ENCODE measurements at regions not wholly inside any gene's neighbourhood (a gene's known extent, or its start where the extent isn't known, plus 50 kb on each side); places are given as distances from the start of the nearest gene placed in this dataset.

GRCh38 chr6:14502551-14502950 is 385.0 kb downstream of the CD83 start (continued):
- no peak for TF ChIP-seq MLLT1 (IDR thresholded peaks at IDR 0.05)
- no peak for TF ChIP-seq ZNF384 (IDR thresholded peaks at IDR 0.05; ENCODE audit: borderline replicate concordance, low read depth, low read length)
- no peak for TF ChIP-seq ASH2L (IDR thresholded peaks at IDR 0.05; ENCODE audit: borderline replicate concordance, low read depth)
- no peak for TF ChIP-seq RAD51 (IDR thresholded peaks at IDR 0.05)
- TF ChIP-seq RB1 (IDR thresholded peaks at IDR 0.05; ENCODE audit: borderline replicate concordance) = no peak
- no peak for TF ChIP-seq CREM (IDR thresholded peaks at IDR 0.05; ENCODE audit: low read depth)
- TF ChIP-seq MAX (IDR thresholded peaks at IDR 0.05; ENCODE audit: low read depth, low read length) = no peak
- no peak for TF ChIP-seq IRF5 (IDR thresholded peaks at IDR 0.05; ENCODE audit: borderline replicate concordance)
- no peak for TF ChIP-seq BCL11A (IDR thresholded peaks at IDR 0.05; ENCODE audit: low read depth, low read length)
- no peak for TF ChIP-seq HSF1 (IDR thresholded peaks at IDR 0.05; ENCODE audit: low read depth, low read length)

All from GM12878 (cell line).